Endodermal cell (in vitro differentiated cells): ENCODE measurements at regions not wholly inside any gene's neighbourhood (a gene's known extent, or its start where the extent isn't known, plus 50 kb on each side); places are given as distances from the start of the nearest gene placed in this dataset.

Source experiments
- DNase-seq: peaks from one replicate; pipeline ENCODE4 v3.0.0-alpha.2; 2017
- H3K27ac ChIP-seq: 2 replicates; pipeline ENCODE4 v1.5.1; 2013; ENCODE audit warnings: mild to moderate bottlenecking, low read depth, low read length, moderate library complexity
- H3K27me3 ChIP-seq: 2 replicates; pipeline ENCODE4 v1.6.1; 2013; ENCODE audit warnings: mild to moderate bottlenecking, low read length, moderate library complexity; ENCODE audit not compliant: insufficient read depth, control insufficient read depth, poor library complexity, severe bottlenecking
- H3K36me3 ChIP-seq: 2 replicates; pipeline ENCODE4 v1.7.0; 2013; ENCODE audit warnings: mild to moderate bottlenecking, low read length, moderate library complexity; ENCODE audit not compliant: control insufficient read depth, insufficient read depth
- H3K4me1 ChIP-seq: one replicate; pipeline ENCODE4 v1.7.0; 2013; ENCODE audit warnings: low read length; ENCODE audit not compliant: control insufficient read depth, insufficient read depth
- H3K4me3 ChIP-seq: 2 replicates; pipeline ENCODE4 v1.5.1; 2013; ENCODE audit warnings: mild to moderate bottlenecking, low read length, moderate library complexity
- H3K9ac ChIP-seq: 2 replicates; pipeline ENCODE4 v1.6.1; 2013; ENCODE audit warnings: mild to moderate bottlenecking, low read length, moderate library complexity; ENCODE audit not compliant: poor library complexity, severe bottlenecking; ENCODE audit errors: extremely low read depth
- H3K9me3 ChIP-seq: 2 replicates; pipeline ENCODE4 v1.6.1; 2013; ENCODE audit warnings: mild to moderate bottlenecking, low read length, moderate library complexity; ENCODE audit not compliant: control insufficient read depth
- H3K27ac Mint-ChIP-seq: 2 replicates; pipeline ENCODE4 v1.8.0; 2020; ENCODE audit warnings: mixed read lengths
- H3K27me3 Mint-ChIP-seq: 2 replicates; pipeline ENCODE4 v1.8.0; 2021; ENCODE audit warnings: mild to moderate bottlenecking, mixed read lengths; ENCODE audit not compliant: insufficient read depth
- H3K36me3 Mint-ChIP-seq: 2 replicates; pipeline ENCODE4 v1.8.0; 2020; ENCODE audit warnings: low read depth, mixed read lengths
- H3K4me1 Mint-ChIP-seq: 2 replicates; pipeline ENCODE4 v1.8.0; 2020; ENCODE audit warnings: mixed read lengths
- H3K4me3 Mint-ChIP-seq: 2 replicates; pipeline ENCODE4 v1.8.0; 2020; ENCODE audit warnings: mild to moderate bottlenecking, moderate library complexity, mixed read lengths
- H3K9me3 Mint-ChIP-seq: 2 replicates; pipeline ENCODE4 v1.8.0; 2020; ENCODE audit warnings: mild to moderate bottlenecking, mixed read lengths
- WGBS, 2 experiments: methylation state at CpG; one replicate each; pipeline versions ENCODE4 v1.1.5 to v1.1.7; 2013; ENCODE audit warnings: missing lambda C conversion rate in 2 of 2, mixed read lengths in 1 of 2; ENCODE audit not compliant: insufficient coverage in 1 of 2, insufficient read length in 1 of 2; 5-methylcytosine and 5-hydroxymethylcytosine counted together
- TF ChIP-seq, protein P1 (sequence below): fragments of 200-600 bp; sonication (generic); conservative IDR thresholded peaks from 2 replicates; pipeline ENCODE4 v1.5.0; 2021; ENCODE audit warnings: antibody characterized with exemption, mild to moderate bottlenecking

DNA sequence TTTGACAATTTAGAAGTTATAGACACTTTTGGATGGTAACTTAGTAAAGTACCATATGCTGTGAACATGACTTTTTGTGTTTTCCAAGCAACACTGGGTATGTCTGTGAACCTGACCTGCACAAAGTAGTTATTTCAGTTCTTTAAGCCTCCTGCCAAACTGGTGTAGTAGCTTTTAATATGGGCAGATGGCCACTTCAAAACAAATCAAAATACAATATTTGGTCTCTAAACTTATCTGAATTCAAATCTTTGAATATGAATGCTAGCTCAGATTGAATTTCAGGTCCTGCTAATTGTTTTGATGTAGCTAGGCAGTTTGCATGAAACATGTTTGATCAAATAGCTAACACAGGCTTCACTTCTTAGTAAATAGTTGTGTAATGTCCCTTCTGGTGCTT lies 1176.7 kb upstream of the CDH9 start:
- Histone ChIP-seq H3K27ac (no peak overlapping the region), H3K36me3 (no peaks in the 10 kb centered on the region), H3K4me1 (no peaks in the 10 kb centered on the region), H3K4me3 (no peak overlapping the region), H3K9me3 (no peaks in the 10 kb centered on the region), H3K27me3 (no peaks in the 10 kb centered on the region), H3K9ac (no peak overlapping the region)
- Mint-ChIP-seq H3K36me3 (no peaks in the 10 kb centered on the region), H3K27me3 (no peaks in the 10 kb centered on the region), H3K27ac (no peak overlapping the region), H3K9me3 (peaks cover 3% of the 10 kb centered on the region), H3K4me3 (no peak overlapping the region), H3K4me1 (no peaks in the 10 kb centered on the region)
- DNase-seq: no peak
- TF ChIP-seq, protein P1, sequence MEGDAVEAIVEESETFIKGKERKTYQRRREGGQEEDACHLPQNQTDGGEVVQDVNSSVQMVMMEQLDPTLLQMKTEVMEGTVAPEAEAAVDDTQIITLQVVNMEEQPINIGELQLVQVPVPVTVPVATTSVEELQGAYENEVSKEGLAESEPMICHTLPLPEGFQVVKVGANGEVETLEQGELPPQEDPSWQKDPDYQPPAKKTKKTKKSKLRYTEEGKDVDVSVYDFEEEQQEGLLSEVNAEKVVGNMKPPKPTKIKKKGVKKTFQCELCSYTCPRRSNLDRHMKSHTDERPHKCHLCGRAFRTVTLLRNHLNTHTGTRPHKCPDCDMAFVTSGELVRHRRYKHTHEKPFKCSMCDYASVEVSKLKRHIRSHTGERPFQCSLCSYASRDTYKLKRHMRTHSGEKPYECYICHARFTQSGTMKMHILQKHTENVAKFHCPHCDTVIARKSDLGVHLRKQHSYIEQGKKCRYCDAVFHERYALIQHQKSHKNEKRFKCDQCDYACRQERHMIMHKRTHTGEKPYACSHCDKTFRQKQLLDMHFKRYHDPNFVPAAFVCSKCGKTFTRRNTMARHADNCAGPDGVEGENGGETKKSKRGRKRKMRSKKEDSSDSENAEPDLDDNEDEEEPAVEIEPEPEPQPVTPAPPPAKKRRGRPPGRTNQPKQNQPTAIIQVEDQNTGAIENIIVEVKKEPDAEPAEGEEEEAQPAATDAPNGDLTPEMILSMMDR: no peak

DNA sequence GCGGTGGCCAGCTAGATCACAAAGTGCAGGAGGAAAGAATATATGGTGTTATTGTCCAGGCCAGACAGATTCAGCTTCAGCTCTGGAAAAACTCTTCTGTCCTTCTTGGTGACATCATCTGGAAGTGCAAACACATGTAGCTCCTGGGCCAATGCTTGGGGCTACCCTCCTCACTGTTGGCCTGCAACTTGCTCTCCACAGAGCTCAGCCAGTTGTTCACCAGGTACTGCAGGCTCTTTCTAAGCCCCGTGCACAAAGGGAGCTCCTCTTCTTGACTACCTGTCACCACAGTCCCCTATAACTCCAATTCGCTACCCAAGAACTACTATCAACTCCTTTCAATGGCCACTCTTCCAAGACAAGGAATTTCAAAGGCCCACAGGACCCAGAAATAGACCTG lies 1175.9 kb upstream of the CDH9 start:
- no peak for DNase-seq
- H3K4me3 ChIP-seq: no peak overlapping the region
- Mint-ChIP-seq H3K9me3 (peaks cover 3% of the 10 kb centered on the region), H3K36me3 (no peaks in the 10 kb centered on the region), H3K4me3 (no peak overlapping the region), H3K27me3 (no peaks in the 10 kb centered on the region), H3K27ac (no peak overlapping the region), H3K4me1 (no peaks in the 10 kb centered on the region)
- TF ChIP-seq, protein P1: no peak
- H3K27ac ChIP-seq: no peak overlapping the region
- no peaks in the 10 kb centered on the region for H3K4me1 ChIP-seq
- WGBS, 2 experiments: 83% methylated on average over 3 of the region's 3 CpGs; no CpG with 5 or more reads in 1 of the 2 experiments
- no peaks in the 10 kb centered on the region for H3K9me3 ChIP-seq
- H3K9ac ChIP-seq: no peak overlapping the region
- H3K36me3 ChIP-seq: no peaks in the 10 kb centered on the region
- no peaks in the 10 kb centered on the region for H3K27me3 ChIP-seq

DNA sequence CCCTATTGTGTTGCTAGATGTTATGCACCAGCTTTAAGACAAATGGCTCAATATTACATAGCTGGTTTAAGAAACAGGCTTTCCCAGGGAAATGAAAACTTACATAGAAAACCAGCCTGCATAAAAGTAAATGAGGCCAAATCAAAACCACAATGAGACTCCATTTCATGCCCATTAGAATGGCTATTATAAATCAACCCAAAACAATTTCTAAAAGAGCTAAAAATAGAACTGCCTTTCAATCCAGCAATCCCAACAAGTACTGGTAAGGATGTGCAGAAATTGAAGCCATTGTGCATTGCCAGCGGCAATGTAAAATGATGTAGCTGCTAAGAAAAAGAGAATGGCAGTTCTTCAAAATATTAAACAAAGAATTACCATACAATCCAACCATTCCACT lies 1170.0 kb upstream of the CDH9 start:
- Histone ChIP-seq H3K9ac (no peak overlapping the region), H3K27ac (no peak overlapping the region), H3K4me3 (no peak overlapping the region), H3K27me3 (no peaks in the 10 kb centered on the region), H3K36me3 (no peaks in the 10 kb centered on the region), H3K9me3 (no peaks in the 10 kb centered on the region), H3K4me1 (no peaks in the 10 kb centered on the region)
- no peaks in the 10 kb centered on the region for H3K9me3 Mint-ChIP-seq
- no peaks in the 10 kb centered on the region for H3K4me1 Mint-ChIP-seq
- no peak for DNase-seq
- WGBS, 2 experiments: 94% methylated on average over 1 of the region's 1 CpG; no CpG with 5 or more reads in 1 of the 2 experiments
- TF ChIP-seq, protein P1: no peak
- H3K4me3 Mint-ChIP-seq: no peak overlapping the region
- no peaks in the 10 kb centered on the region for H3K36me3 Mint-ChIP-seq
- H3K27ac Mint-ChIP-seq: no peak overlapping the region
- no peaks in the 10 kb centered on the region for H3K27me3 Mint-ChIP-seq
